Spleen (tissue), 11 donors: ENCODE measurements at regions not wholly inside any gene's neighbourhood (a gene's known extent, or its start where the extent isn't known, plus 50 kb on each side); places are given as distances from the start of the nearest gene placed in this dataset.

Experiments used
- DNase-seq: peaks from one replicate; pipeline ENCODE4 v3.0.0-alpha.2; 2020
- H3K27ac ChIP-seq, 8 donors: fragments of 200-600 bp; sonication (generic) in 7 of 8; 1 replicate in 4 of 8; 2 replicates in 4 of 8; pipeline versions ENCODE4 v1.5.0 to v1.8.0; 2016 to 2021; ENCODE audit warnings: inconsistent platforms in 4 of 8, mild to moderate bottlenecking in 4 of 8, moderate library complexity in 1 of 8
- H3K27me3 ChIP-seq, 7 donors: fragments of 200-600 bp; sonication (generic) in 6 of 7; replicated peaks in 1 of 7; 1 replicate in 4 of 7; 2 replicates in 3 of 7; pipeline versions ENCODE4 v1.5.0 to v1.8.0; 2016 to 2021; ENCODE audit warnings: inconsistent platforms in 3 of 7, mild to moderate bottlenecking in 1 of 7
- H3K36me3 ChIP-seq, 6 donors: fragments of 200-600 bp; sonication (generic) in 5 of 6; 1 replicate in 4 of 6; 2 replicates in 2 of 6; pipeline versions ENCODE4 v1.5.0 to v1.8.0; 2016 to 2021; ENCODE audit warnings: inconsistent platforms in 2 of 6
- H3K4me1 ChIP-seq, 6 donors: fragments of 200-600 bp; sonication (generic) in 5 of 6; 1 replicate in 3 of 6; 2 replicates in 3 of 6; pipeline versions ENCODE4 v1.5.0 to v1.8.0; 2016 to 2021; ENCODE audit warnings: inconsistent platforms in 3 of 6
- H3K4me3 ChIP-seq, 8 donors: fragments of 200-600 bp; sonication (generic) in 7 of 8; 1 replicate in 4 of 8; 2 replicates in 4 of 8; pipeline versions ENCODE4 v1.5.0 to v1.8.0; 2016 to 2021; ENCODE audit warnings: inconsistent platforms in 4 of 8, mild to moderate bottlenecking in 4 of 8, moderate library complexity in 2 of 8
- H3K9me3 ChIP-seq, 8 donors: fragments of 200-600 bp; sonication (generic) in 7 of 8; 1 replicate in 4 of 8; 2 replicates in 4 of 8; pipeline versions ENCODE4 v1.5.0 to v1.8.0; 2016 to 2021; ENCODE audit warnings: inconsistent platforms in 4 of 8
- CTCF ChIP-seq, 11 experiments: fragments of 200-600 bp in 7 of 11; fragments of 450-650 bp in 4 of 11; sonication (generic) in 4 of 11; IDR thresholded peaks in 8 of 11; conservative IDR thresholded peaks in 3 of 11; 1 replicate in 7 of 11; 2 replicates in 4 of 11; pipeline versions ENCODE4 v1.4.0 to v1.8.0; 2016 to 2021; ENCODE audit warnings: antibody characterized with exemption in 11 of 11, inconsistent platforms in 4 of 11, mild to moderate bottlenecking in 1 of 11
- POLR2A ChIP-seq, 3 donors: fragments of 450-650 bp; IDR thresholded peaks; one replicate each; pipeline ENCODE4 v1.5.1; 2017; ENCODE audit warnings: antibody characterized with exemption in 3 of 3, mild to moderate bottlenecking in 1 of 3
- POLR2AphosphoS5 ChIP-seq, 3 donors: sonication (generic); formaldehyde crosslinking; IDR thresholded peaks; one replicate each; pipeline ENCODE4 v1.5.1; 2017; ENCODE audit warnings: antibody characterized with exemption in 3 of 3
- WGBS, 5 donors: extraction: QIAGEN DNeasy Blood & Tissue Kit in 3 of 5; methylation state at CpG; one replicate each; pipeline versions ENCODE4 v1.1.5 to v1.1.7; 2013 to 2018; 5-methylcytosine and 5-hydroxymethylcytosine counted together
- intact Hi-C: fragments of 100-400 bp; cut with DNase I; formaldehyde crosslinking; loops from one replicate; pipeline ENCODE4 v1.15.0; 2023; ENCODE audit warnings: low total_unique reads
- donor health status: healthy with polysubstance abuse.
- donor health status: DM: no; HTN: no; CAD: no; lungs with moderate emphysema.
- donor health status: DM: no; HTN: no; CAD: no.
- donor health status: Bipolar disorder and iron deficiency.
- donor health status: healthy.
- donor health status: DM: no; HTN: no; CAD: no.
- donor health status: DM: yes; HTN: yes; CAD: no.

- WGBS, 5 donors = 89 to 98% (median 96%) methylated on average over 10 to 18 of the region's 18 CpGs
- Histone ChIP-seq H3K4me1 (no peaks in the 10 kb centered on the region), H3K4me3 (no peak overlapping the region), H3K27me3 (no peaks in the 10 kb centered on the region), H3K27ac (no peak overlapping the region), H3K36me3 (no peaks in the 10 kb centered on the region), H3K9me3 (peaks cover 0 to 72% (median 39%) of the 10 kb centered on the region in 8 donors)
- intact Hi-C loops = no loop called here
- TF ChIP-seq POLR2AphosphoS5 (IDR thresholded peaks at IDR 0.05) (no peak), CTCF (IDR thresholded peaks at IDR 0.05 in 8 of 11, conservative IDR thresholded peaks at IDR 0.05 in 3 of 11) (no peak), POLR2A (IDR thresholded peaks at IDR 0.05) (no peak)
- no peak for DNase-seq
Observed at GRCh38 chr4:164068392-164068791, 573.9 kb downstream of the TMA16 start.

GRCh38 chr4:164070625-164071024 lies 576.1 kb downstream of the TMA16 start:
- Histone ChIP-seq H3K4me3 (no peak overlapping the region), H3K4me1 (no peaks in the 10 kb centered on the region), H3K36me3 (no peaks in the 10 kb centered on the region), H3K9me3 (peaks cover 0 to 69% (median 37%) of the 10 kb centered on the region in 8 donors), H3K27me3 (no peaks in the 10 kb centered on the region), H3K27ac (no peak overlapping the region)
- no peak for TF ChIP-seq CTCF (IDR thresholded peaks at IDR 0.05 in 8 of 11, conservative IDR thresholded peaks at IDR 0.05 in 3 of 11)
- no peak for TF ChIP-seq POLR2A (IDR thresholded peaks at IDR 0.05)
- TF ChIP-seq POLR2AphosphoS5 (IDR thresholded peaks at IDR 0.05) = no peak
- no peak for DNase-seq
- WGBS, 5 donors = 71 to 87% (median 73%) methylated on average over 4 of the region's 4 CpGs
- intact Hi-C loops = no loop called here

GRCh38 chr4:164081371-164081770 lies 586.9 kb downstream of the TMA16 start:
- Histone ChIP-seq H3K9me3 (no peaks in the 10 kb centered on the region), H3K4me1 (no peaks in the 10 kb centered on the region), H3K4me3 (no peak overlapping the region), H3K27ac (no peak overlapping the region), H3K27me3 (no peaks in the 10 kb centered on the region), H3K36me3 (no peaks in the 10 kb centered on the region)
- no peak for TF ChIP-seq CTCF (IDR thresholded peaks at IDR 0.05 in 8 of 11, conservative IDR thresholded peaks at IDR 0.05 in 3 of 11)
- 72 to 100% (median 87%) methylated on average over 1 of the region's 1 CpG for WGBS, 5 donors
- intact Hi-C loops = no loop called here
- DNase-seq = no peak

- TF ChIP-seq CTCF (IDR thresholded peaks at IDR 0.05 in 8 of 11, conservative IDR thresholded peaks at IDR 0.05 in 3 of 11) (no peak), POLR2AphosphoS5 (IDR thresholded peaks at IDR 0.05) (no peak), POLR2A (IDR thresholded peaks at IDR 0.05) (no peak)
- Histone ChIP-seq H3K4me3 (no peak overlapping the region), H3K27ac (no peak overlapping the region), H3K27me3 (no peaks in the 10 kb centered on the region), H3K4me1 (no peaks in the 10 kb centered on the region), H3K36me3 (no peaks in the 10 kb centered on the region), H3K9me3 (no peaks in the 10 kb centered on the region)
- intact Hi-C loops = no loop called here
- DNase-seq = no peak
- WGBS, 5 donors = 87 to 97% (median 95%) methylated on average over 2 of the region's 2 CpGs
Observed at GRCh38 chr4:164081801-164082200, 587.3 kb downstream of the TMA16 start.
